GM06990 (cell line): ENCODE measurements at regions not wholly inside any gene's neighbourhood (a gene's known extent, or its start where the extent isn't known, plus 50 kb on each side); places are given as distances from the start of the nearest gene placed in this dataset.

Experiments
- DNase-seq: peaks from one replicate; pipeline ENCODE4 v3.0.0-alpha.2; 2011; ENCODE audit not compliant: insufficient read length; ENCODE audit errors: extremely low read depth
- H3K27me3 ChIP-seq: replicated peaks from 2 replicates; pipeline ENCODE4 v1.6.0; 2011; ENCODE audit warnings: low read length; ENCODE audit not compliant: control insufficient read depth, insufficient read depth
- H3K36me3 ChIP-seq: 2 replicates; pipeline ENCODE4 v1.5.1; 2011; ENCODE audit warnings: low read length; ENCODE audit not compliant: control insufficient read depth, insufficient read depth
- H3K4me3 ChIP-seq: replicated peaks from 2 replicates; pipeline ENCODE4 v1.5.1; 2011; ENCODE audit warnings: low read depth, mild to moderate bottlenecking, control low read depth, low read length
- CTCF ChIP-seq: IDR thresholded peaks from 2 replicates; pipeline ENCODE4 v1.5.1; 2011; ENCODE audit warnings: low read length, control low read depth, mild to moderate bottlenecking, inconsistent platforms; ENCODE audit not compliant: insufficient read depth, poor library complexity, severe bottlenecking

GRCh38 chr10:43712821-43713584 is 64.3 kb upstream of the ZNF32 start:
- Histone ChIP-seq H3K27me3 (peaks cover 2% of the 10 kb centered on the region; the same call in 1 of the 2 replicates), H3K36me3 (no peaks in the 10 kb centered on the region), H3K4me3 (no peak overlapping the region)
- TF ChIP-seq CTCF, result no peak
- no peak for DNase-seq

GRCh38 chr10:43710772-43711471 is 62.2 kb upstream of the ZNF32 start:
- DNase-seq, result no peak
- H3K36me3 ChIP-seq, result no peaks in the 10 kb centered on the region
- peaks cover 2% of the 10 kb centered on the region; the same call in 1 of the 2 replicates for H3K27me3 ChIP-seq
- no peak overlapping the region for H3K4me3 ChIP-seq
- TF ChIP-seq CTCF, result no peak

- TF ChIP-seq CTCF, result no peak
- Histone ChIP-seq H3K27me3 (peaks cover 2% of the 10 kb centered on the region; the same call in 1 of the 2 replicates), H3K36me3 (no peaks in the 10 kb centered on the region), H3K4me3 (no peak overlapping the region)
- DNase-seq, result no peak
Observed at GRCh38 chr10:43708262-43708661, 59.6 kb upstream of the ZNF32 start.

GRCh38 chr10:43707770-43708169 is 59.1 kb upstream of the ZNF32 start:
- no peaks in the 10 kb centered on the region for H3K36me3 ChIP-seq
- no peak for DNase-seq
- no peak for TF ChIP-seq CTCF
- no peaks in the 10 kb centered on the region for H3K27me3 ChIP-seq
- H3K4me3 ChIP-seq, result no peak overlapping the region

- no peak for TF ChIP-seq CTCF
- Histone ChIP-seq H3K4me3 (no peak overlapping the region), H3K36me3 (no peaks in the 10 kb centered on the region), H3K27me3 (no peaks in the 10 kb centered on the region)
- DNase-seq, result no peak
Observed at GRCh38 chr10:43706166-43706565, 57.5 kb upstream of the ZNF32 start.
